Fibroblast of skin of back (primary cell): ENCODE measurements at regions not wholly inside any gene's neighbourhood (a gene's known extent, or its start where the extent isn't known, plus 50 kb on each side); places are given as distances from the start of the nearest gene placed in this dataset.
"Not testable (repeated sequence)": the region's sequence is repeated elsewhere in the genome, so short reads cannot be mapped to it uniquely, and the experiment has no call there.

Source experiments
- DNase-seq: peaks from one replicate; pipeline ENCODE4 v3.0.0-alpha.2; 2013

DNA sequence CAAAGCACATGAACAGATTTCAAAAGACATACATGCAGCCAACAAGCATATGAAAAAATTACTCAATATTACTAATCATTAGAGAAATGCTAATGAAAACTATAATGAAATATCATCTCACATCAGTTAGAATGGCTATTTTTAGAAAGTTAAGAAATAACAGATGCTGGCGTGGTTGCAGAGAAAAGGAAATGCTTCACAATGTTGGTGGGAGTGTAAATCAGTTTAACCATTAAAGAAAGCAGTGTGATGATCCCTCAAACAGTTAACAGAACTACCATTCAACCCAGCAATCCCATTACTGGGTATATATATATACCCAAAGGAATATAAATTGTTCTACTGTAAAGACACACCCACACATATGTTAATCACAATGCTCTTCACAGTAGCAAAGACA is 117.7 kb upstream of the SETBP1 start:
- DNase-seq: no peak

DNA sequence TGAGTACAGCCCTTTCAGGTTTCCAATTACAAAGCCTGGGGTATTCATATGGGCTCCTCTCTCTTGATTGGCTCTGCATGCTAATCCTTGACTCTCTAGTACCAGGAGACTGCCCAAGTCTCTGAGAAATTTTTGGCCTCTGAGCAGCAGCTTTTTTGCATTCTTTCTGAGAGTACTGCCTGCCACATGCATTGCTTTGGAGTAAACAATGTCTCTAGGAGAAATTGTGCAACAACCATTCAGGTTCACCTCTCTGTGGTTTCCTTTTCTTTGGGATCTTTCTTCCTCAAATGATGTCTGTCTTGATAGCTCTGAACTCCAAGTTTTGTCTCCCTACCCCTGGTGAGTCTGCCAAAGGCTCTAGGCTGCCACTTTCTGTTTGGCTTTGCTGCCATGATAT is 115.8 kb upstream of the SETBP1 start:
- peak; percentile 39 for DNase-seq

GRCh38 chr18:44568342-44568741 is 112.3 kb upstream of the SETBP1 start:
- no peak for DNase-seq

DNA sequence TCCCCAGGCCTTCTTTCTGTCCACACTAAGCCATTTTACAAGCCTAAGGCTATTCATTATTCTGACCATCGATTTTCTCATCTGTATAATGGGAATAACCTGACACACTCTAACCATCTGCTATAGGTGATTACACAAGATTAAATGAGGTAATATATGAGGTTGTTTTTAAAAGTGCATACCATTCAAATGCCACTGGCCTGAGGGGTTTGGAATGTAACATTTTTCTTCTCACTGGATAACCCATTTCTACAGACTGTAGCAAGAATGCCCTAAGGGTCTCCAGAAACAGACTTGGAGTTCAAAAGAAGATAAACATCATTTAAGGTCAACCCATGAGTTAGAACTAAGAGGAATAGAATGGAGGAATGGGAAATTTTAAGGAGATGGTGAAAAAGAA is 111.7 kb upstream of the SETBP1 start:
- DNase-seq: peak; percentile 39

DNA sequence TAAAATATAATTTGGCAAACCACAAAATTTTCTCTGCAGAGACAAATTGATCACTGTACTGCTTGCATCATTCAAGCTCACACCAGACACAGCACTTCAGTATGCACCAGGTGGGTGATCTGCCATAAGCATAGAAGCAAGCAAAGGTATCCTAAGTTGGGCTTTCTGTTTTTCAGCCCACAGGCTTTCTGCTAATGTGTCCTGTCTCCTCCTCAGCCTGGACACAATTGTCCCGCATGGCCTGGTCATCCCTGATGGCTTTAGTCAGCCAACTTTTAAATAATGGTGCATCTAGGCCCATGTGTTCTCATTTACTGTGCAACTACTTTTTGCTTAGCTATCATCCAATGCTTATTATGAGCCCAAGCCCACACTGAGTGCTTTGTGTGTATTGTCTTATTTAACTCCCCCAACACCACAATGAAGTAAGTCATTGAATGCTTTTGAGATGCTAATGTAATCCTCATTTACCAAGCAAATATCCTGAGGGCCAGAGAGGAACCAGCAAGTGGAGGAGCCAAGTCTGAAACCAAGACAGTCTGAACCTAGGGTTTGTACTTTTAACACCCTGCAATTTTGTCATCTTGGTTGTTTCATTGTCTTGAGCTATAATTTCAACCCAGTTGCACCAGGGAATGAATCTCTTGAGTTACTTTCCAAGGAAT is 111.2 kb upstream of the SETBP1 start:
- no peak for DNase-seq

DNA sequence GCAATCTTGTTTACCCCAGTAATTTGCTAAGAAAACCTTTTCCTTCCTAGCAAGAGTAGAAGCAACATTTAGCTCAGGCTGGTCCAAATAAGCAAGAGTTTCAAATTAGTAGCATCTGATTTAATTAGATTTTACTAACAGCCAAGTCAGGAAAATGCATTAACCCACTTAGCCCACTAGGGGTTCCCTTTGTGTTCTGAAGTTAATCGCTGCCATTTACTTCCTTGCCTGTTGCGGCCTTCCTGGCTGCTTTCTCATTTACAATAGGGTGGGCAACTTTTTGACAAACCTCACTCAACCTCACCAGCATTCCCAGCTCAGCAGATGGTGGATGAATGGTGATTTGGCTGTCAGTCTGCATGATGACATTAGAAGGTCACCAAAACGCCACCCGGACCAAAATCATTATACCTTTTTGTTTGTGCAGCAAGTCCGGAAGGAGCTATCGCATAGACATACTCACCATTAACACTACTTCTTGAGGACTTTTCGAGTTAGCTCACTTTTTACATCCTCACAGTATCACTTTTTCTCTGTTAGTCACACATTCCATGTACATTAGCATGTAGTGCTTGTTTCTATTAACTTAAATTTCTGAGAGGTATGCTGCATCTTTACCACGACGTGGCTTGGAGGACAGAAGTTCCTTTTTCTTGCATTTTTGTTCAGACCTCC is 101.5 kb upstream of the SETBP1 start:
- DNase-seq: peak; percentile 85

DNA sequence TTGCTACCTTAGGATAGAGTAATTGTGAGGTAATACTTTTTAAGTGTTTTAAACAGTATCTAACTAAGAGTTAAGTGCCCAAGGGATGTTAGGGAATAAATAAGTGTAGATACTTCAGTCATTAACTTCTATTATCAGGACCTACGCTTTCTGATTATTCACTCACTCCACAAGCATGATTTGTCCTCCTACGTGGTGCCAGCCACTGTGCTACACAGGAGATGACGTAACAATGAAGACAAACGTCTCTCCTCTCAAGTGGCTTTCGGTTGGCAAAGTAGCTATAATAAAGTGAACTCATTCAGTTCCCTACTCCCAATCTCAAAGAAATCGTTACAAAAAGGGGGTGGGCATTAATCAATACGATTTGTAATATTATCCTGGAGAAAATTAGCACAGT is 100.9 kb upstream of the SETBP1 start:
- no peak for DNase-seq

- DNase-seq: peak; percentile 28
Measured at GRCh38 chr18:44580159-44580558, 100.5 kb upstream of the SETBP1 start.

DNA sequence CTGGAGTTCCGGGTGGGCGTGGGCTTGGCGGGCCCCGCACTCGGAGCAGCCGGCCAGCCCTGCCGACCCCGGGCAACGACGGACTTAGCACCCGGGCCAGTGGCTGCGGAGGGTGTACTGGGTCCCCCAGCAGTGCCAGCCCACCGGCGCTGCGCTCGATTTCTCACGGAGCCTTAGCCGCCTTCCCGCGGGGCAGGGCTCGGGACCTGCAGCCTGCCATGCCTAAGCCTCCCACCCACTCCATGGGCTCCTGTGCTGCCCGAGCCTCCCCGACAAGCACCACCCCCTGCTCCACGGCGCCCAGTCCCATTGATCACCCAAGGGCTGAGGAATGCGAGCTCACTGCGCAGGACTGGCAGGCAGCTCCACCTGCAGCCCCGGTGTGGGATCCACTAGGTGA is 99.9 kb upstream of the SETBP1 start:
- not testable (repeated sequence) for DNase-seq

- no peak for DNase-seq
Measured at GRCh38 chr18:44582456-44582855, 98.2 kb upstream of the SETBP1 start.

DNA sequence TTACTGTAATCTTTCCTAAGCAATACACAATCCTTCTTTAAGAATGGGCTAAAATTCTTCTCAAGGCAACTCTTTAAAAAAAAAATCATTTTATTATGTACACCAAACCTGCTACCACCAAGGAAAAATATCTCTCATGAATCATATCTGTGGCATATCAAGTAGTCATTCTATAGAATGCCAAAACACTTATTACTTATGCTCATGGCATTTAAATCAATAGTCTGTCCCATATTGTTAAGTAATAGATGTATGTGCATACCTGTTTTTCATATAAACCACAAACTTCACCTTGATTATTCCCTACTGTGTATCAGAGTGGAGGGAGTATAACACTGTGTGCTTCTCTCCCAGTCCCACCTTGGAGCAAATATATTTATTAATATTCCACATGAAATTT is 95.8 kb upstream of the SETBP1 start:
- DNase-seq: peak; percentile 19

DNA sequence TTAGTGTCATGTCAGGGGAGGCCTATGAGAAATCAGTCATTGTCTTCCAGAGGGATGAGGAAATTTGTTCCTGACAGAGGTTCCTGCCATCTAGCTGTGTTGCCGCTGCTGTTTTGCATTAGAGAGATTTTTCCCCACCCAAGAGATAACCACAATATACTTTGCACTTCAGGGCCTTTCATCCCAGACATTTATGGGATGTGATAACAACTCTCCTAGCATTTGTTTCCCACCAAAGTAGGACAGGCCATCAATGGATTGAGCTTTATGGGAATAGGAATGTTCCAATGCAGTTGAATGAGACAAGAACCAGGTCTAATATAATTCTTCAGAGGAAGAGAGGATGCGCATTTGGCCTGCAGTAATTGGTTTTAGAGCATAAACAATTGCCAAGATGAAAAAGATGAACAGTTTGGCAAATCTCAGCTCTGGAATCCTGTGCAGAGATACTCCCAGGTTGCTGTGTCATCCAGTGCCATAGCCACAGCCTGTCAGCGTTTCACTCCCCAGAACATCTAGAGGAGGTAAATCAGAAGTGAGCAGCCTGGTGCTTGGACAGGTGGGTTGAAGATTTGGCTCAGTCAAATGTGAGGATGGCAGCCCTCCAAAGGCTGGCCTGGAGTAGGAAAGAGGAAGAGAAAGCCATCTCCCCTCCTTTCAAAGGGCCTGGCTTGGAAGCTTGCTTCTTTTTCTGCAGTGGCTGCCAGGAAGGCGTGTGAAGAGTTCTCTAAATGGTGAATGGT is 93.7 kb upstream of the SETBP1 start:
- DNase-seq: no peak

GRCh38 chr18:44588508-44588907 is 92.2 kb upstream of the SETBP1 start:
- no peak for DNase-seq

- DNase-seq: peak; percentile 94
Measured at GRCh38 chr18:44589693-44590355, 90.9 kb upstream of the SETBP1 start.

GRCh38 chr18:44590956-44591670 is 89.6 kb upstream of the SETBP1 start:
- no peak for DNase-seq

DNA sequence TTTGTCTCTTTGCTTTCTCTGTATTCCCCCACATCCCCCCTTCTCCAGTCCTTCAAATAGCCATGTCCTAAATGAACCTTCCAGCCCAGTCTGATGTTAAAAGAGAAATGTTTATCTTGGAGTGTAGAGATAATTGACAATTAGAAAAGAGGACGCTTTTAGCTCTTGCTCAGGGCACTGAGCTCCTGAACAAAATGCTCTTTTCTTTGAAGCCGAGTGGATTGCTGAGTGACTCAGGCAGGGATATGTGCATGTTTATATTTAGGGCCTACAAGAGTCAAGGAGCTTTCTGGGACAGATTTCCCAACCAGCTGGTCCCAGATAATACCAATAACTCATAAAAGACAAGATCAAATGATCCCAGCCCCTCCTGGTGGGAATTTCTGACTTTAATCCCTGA is 88.0 kb upstream of the SETBP1 start:
- peak; percentile 62 for DNase-seq

GRCh38 chr18:44594799-44595467 is 85.8 kb upstream of the SETBP1 start:
- peak; percentile 83 for DNase-seq

- DNase-seq: no peak
Measured at GRCh38 chr18:44597797-44598196, 82.9 kb upstream of the SETBP1 start.

DNA sequence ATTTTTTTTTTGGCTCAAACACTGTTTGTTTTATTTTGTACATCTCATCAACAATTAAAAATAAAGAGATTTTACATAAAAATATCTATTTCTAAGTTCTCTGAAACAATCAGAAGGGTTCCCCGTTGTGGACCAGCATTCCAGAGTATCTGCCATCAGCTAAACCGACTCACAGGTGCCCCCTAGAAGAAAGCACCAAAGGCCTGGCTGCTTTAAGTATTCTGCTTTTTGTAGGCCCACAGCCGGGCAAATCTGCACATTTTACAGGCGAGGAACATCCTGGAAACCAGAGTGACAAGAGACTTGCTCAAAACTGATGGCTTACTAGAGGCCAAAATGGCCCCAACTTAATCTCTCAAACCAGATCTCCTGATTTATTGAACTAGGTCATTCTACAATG is 82.2 kb upstream of the SETBP1 start:
- no peak for DNase-seq

- DNase-seq: peak; percentile 40
Measured at GRCh38 chr18:44599412-44599811, 81.3 kb upstream of the SETBP1 start.

DNA sequence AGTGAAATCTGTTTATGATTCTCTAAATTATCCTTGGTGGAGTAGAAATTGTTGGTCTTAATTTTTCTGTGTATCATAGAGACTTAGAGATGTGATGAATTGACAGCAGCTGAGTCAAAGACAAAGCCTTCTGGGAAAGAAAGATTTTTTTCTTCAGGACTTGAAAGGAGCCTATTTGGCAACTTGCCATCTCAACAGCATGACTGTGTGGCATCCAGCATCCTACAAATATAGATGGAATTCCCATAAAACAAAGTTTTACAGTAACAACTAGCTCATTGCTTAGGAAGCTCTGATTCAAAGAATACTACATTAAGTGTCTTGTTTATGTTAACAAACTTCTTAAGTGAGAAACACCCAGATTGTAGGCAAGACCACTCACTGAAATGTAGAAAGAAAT is 79.2 kb upstream of the SETBP1 start:
- DNase-seq: peak; percentile 83

GRCh38 chr18:44602380-44602779 is 78.3 kb upstream of the SETBP1 start:
- peak; percentile 59 for DNase-seq
